Activated CD8-positive, alpha-beta memory T cell treated with anti-CD3 and anti-CD28 coated beads for 4 hours (primary cell): ENCODE measurements at regions not wholly inside any gene's neighbourhood (a gene's known extent, or its start where the extent isn't known, plus 50 kb on each side); places are given as distances from the start of the nearest gene placed in this dataset.

Source experiments
- DNase-seq, 2 donors: peaks; one replicate each; pipeline ENCODE4 v3.0.0-alpha.2; 2020; ENCODE audit warnings: low read depth in 2 of 2

DNA sequence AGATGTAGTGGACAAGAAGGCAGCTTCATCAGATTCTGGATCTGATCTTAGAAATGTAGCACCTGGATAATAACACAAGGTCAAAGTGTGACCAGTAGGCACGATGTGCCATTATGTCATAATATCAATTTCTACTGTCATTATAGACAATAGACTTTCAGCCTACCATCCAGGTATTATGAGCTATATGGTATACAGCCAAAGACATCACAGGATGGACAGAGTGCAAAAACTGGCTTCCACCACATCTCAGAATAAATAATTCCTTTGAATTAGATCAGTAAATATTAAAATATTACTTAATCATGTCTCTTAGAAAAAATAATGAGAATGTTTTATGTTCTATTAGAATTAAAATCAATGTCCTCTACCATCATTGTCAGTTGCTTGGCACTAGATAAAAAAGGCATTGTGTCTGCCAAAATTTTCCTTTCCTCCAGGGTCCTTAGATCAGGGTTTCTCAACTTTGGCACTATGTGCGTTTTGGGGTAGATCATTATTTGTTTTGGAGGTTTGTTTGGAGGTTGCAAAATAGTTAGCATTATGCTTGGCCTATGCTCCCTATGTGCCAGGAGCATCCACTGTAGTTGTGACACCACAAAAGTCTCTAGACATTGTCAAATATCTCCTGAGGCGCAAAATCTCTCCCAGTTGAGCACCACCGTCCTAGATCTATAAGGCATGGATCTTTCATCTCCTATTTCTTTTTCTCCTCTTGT, 86.7 kb upstream of the NRIP1 start:
- DNase-seq = no peak

DNA sequence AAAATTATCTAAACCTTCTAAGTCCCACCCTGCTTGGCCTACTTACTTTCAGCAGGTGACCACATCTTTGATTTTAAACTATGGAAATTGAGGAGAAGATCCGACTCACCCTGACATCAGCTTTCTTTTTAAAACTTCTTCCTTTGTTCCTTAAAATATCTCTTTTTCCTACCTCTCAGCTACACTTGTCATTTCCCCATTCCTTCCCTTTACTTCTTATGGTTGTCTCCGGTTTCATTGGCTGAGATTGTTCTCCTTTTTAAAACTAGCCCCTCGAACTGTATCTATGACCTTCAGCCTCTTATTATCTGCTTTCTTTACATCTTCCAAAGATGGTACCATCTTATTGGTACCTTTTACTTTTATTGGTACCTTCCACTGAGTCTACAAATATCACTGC, 87.8 kb upstream of the NRIP1 start:
- DNase-seq = no peak

DNA sequence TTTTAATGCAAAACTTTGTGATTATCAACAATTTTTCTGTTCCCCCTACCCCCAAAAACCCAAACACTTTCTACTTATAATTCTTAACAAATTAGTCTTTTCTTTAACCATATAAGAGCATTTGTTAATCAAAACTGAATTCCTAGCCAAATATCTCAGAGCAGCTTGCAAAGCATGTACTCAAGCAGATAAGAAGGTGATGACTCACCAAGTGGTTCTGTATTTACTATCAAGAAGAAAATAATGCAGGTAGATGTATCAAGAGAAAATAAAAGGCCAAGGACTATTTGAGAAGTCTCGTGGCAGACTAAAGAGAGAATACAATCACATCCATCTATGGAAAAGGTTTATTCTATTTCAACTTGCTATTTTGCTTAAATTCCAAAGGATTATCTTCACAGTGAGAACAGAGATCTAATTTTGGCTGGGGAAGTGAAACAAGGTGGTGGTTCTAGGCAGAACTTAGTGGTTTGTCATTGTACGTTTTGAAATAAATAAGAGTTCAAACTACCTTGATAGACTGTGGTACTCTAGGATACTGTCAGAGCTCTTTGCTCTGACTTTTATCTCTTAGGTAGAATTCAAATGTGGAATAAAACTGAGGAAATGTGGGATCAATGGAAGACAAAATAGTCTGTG, 94.7 kb upstream of the NRIP1 start:
- DNase-seq = no peak

DNA sequence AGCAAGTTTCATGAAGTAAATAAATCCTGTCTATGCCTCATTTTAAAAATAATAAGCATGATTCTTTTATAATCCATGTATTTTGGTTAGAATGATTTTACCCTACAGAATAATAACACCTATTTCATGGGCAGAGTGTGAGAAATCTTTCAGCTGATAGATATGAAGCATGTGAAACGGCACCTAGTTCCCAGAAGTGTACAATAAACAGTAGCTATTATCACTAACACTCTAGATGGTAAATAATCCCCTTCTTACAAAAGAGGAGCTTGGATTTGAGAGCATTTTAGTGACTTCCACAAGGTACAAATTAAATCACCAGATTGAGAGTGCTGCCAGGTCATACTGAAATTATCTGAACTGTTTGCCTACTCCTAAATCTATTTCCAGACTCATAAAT, 95.3 kb upstream of the NRIP1 start:
- DNase-seq = no peak

GRCh38 chr21:15162921-15163320, 98.1 kb upstream of the NRIP1 start:
- DNase-seq = no peak

- no peak for DNase-seq
These were observed 99.5 kb upstream of the NRIP1 start for GRCh38 chr21:15164273-15164672.

DNA sequence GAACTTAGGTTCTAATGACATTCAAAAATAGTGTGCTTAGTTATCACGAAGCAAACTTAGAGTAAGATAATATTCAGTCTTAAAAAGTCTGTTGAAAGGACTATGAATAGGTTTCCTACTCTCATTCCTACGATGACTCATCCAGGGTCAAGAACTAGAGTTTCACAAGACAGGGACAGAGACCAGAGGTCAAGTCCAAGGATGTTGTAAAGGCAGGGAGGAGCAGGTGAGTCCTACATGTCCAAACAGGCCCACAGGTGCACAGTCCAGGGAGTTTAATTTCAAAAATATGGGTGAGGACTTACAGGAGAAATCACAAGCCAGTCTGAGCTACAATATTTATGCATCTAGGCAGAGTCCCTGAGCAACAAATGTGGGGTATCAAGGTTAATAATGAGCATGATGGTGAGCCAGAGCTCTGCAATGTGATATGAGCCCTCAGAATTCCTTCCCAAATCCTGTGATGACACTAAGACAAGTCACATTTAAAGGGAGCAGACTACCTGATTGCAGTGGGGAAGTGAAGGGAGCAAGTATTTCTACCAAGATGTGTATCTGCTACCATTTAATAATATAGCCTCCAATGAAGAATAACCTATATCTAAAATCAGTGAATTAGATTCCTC, 100.0 kb upstream of the NRIP1 start:
- no peak for DNase-seq

DNA sequence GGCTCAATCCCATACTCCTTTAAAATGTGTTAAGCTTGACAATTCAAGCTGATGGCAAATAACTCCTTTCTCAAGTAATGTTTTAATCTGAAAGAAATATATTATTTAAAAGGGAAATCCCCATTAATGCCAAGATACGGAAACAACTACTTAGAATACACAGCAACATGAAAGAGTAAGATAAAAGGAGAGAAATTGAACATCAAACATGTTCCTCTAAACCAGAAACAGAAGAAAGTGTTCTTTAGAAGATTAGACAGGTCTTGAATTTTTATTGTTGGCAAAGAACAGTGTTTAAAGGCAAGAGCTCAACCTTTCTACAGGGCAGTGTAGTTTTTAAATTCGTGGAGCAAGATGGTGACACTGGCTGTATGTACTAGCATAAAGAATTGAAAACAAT, 105.8 kb upstream of the NRIP1 start:
- no peak for DNase-seq

GRCh38 chr21:15171546-15171945, 106.7 kb upstream of the NRIP1 start:
- no peak for DNase-seq

GRCh38 chr21:15172963-15173362, 108.2 kb upstream of the NRIP1 start:
- DNase-seq = no peak

GRCh38 chr21:15174923-15175322, 110.1 kb upstream of the NRIP1 start:
- DNase-seq = no peak

DNA sequence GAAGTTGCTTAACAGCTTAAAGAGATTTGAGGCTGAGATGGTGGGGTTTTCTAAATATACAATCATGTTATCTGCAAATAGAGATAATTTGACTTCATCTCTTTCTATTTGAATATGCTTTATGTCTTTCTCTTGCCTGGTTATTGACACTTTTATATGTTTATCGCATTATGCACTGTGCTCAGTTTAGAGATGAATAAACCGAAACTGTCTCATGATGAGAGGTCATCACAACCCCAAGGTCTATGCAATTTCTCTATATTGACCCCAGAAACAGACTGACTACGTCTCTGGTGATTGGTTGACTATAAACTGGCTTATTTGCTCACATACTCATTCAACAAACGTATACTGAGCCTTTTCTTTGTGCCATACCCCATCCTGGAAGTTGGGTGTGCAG, 117.9 kb upstream of the NRIP1 start:
- DNase-seq = no peak

- no peak for DNase-seq
These were observed 119.0 kb upstream of the NRIP1 start for GRCh38 chr21:15183813-15184257.

- DNase-seq = no peak
These were observed 125.6 kb upstream of the NRIP1 start for GRCh38 chr21:15190412-15190811.

- DNase-seq = no peak
These were observed 126.0 kb upstream of the NRIP1 start for GRCh38 chr21:15190837-15191236.

DNA sequence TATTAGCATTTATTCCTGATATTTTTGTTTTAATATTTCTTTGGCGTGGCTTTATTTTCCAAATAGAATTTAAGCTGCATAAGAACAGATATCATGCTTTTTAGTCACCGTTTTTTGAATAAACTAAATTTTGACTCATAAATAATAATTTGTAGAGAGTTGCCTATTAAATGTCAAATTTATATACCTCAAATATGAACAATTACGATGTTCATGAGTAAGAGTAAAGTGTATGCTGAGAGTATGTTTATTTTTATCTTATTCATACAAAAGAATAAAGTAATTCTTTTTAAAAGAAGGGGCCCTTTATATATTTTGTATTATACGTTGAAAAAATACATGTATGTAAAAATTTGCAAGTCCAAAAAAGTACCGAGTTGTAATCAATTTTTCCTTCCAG, 126.5 kb upstream of the NRIP1 start:
- no peak for DNase-seq

GRCh38 chr21:15192243-15192642, 127.4 kb upstream of the NRIP1 start:
- DNase-seq = no peak

- DNase-seq = no peak
These were observed 129.1 kb upstream of the NRIP1 start for GRCh38 chr21:15193937-15194336.

DNA sequence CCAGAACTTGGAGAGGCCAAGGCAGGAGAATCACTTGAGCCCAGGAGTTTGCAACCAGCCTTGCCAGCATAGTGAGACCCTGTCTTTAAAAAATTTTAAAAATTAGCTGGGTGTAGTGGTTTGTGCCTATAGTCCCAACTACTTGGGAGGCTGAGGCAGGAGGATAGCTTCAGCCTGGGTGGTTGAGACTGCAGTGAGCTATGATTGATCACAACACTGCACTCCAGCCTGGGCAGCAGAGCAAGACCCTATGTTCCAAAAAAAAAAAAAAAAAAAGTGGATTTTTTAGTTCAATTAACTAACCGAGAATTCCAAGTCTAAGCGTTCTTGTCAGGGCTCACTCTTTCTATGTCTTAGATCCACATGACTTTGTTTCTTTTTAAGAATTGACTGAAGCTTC, 130.3 kb upstream of the NRIP1 start:
- no peak for DNase-seq

- DNase-seq = no peak
These were observed 131.0 kb upstream of the NRIP1 start for GRCh38 chr21:15195768-15196167.

DNA sequence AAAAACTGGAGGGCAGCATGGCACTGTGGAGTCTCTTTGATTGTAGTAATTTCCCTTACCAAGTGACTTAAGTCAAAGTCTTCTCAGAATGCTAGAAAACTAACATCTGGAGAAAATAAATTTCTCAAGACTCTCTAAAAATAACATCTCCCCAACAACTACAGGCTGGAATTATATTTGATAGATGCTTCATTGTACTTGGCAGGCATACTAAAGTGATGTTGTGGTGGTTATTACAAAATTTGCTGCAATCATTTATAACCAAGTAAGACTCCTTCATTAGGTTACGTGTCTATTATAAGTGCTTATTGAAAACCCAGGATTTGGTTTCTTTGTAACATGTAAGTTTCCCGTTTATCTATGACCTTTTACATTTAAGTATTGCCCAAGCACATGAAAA, 132.9 kb upstream of the NRIP1 start:
- DNase-seq = no peak

DNA sequence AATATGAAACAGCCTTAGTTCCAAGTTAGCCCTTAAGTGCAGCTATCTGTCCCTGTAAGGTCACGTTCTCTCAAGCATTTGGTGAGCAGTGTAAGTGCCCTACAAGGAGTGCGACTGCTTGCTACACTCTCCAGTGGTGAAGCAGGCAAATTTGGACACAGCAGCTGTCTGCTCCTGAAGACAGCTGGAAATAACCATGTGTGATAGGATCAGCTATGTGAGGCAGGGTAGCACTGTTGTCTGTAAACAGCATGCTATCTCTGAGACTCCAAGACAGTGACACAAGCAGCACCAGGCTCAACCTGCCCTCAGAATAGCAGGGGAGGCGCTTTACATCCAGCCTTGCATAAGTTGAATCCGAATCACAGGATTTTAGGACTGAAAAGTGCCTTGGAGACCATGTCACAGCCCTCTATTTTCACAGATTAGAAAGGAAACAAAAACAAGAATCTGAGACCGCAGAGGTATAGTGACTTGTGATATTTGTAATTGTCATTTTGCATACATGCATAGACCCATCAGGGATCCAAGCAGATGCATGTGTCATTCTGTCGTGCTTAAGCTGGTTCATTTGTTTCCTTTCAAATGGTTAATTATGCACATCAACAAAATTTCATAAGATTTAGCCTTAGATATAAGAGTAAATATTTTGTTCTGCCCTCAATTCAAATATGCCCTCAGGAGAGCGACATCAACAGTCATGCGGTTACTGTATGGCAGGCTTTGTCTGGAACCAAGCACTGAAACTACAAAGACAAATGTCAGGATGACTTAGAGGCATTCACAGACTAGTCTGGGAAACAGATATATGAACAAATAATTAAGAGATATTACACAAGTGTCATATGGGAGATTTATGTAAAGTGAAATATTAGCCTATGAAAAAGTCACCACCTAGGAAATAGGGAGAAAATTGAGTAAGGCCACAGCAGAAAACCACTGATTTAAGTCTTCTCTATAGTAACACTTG, 134.9 kb upstream of the NRIP1 start:
- no peak for DNase-seq
